Panc1 (cell line): ENCODE measurements at regions not wholly inside any gene's neighbourhood (a gene's known extent, or its start where the extent isn't known, plus 50 kb on each side); places are given as distances from the start of the nearest gene placed in this dataset.

Experiments used
- ATAC-seq: fragments of 200-7000 bp; cut with Tn5 transposase; 2 replicates; pipeline ENCODE4 v1.9.1; 2020; ENCODE audit warnings: mild to moderate bottlenecking, moderate library complexity
- BruUV-seq: library from RNA; stranded (reverse); fragments of 400-500 nt; replicated peaks from 2 replicates; lab custom pipeline; 2021; lab: Mats Ljungman, UMichigan
- CTCF ChIA-PET: fragments of 300-600 bp; sonication (Branson Sonifier 250); formaldehyde crosslinking; loops from one replicate; lab custom pipeline; 2022; ENCODE audit warnings: antibody characterized with exemption; lab: Charles Lee
- POLR2A ChIA-PET: fragments of 300-600 bp; sonication (Branson Sonifier 250); formaldehyde crosslinking; loops from one replicate; lab custom pipeline; 2022; ENCODE audit warnings: antibody characterized with exemption; lab: Charles Lee
- DNase-seq: peaks from one replicate; pipeline ENCODE4 v3.0.0-alpha.2; 2010; ENCODE audit warnings: low read depth, low spot score
- H3K27ac ChIP-seq: 2 replicates; pipeline ENCODE4 v1.5.1; 2011; ENCODE audit warnings: mild to moderate bottlenecking, low read length, inconsistent platforms
- H3K27me3 ChIP-seq: fragments of 200-500 bp; sonication (Bioruptor generic); 2 replicates; pipeline ENCODE4 v1.6.0; 2014; ENCODE audit warnings: low read length, inconsistent platforms; ENCODE audit not compliant: control insufficient read depth, insufficient read depth
- H3K36me3 ChIP-seq: fragments of 200-500 bp; sonication (Bioruptor generic); 2 replicates; pipeline ENCODE4 v1.5.1; 2014; ENCODE audit warnings: inconsistent platforms, mild to moderate bottlenecking, low read length, moderate library complexity; ENCODE audit not compliant: control insufficient read depth, insufficient read depth
- H3K4me1 ChIP-seq: 2 replicates; pipeline ENCODE4 v1.5.1; 2011; ENCODE audit warnings: inconsistent platforms, mild to moderate bottlenecking, low read length, moderate library complexity; ENCODE audit not compliant: control insufficient read depth, insufficient read depth
- H3K4me3 ChIP-seq, 2 experiments: 2 replicates each; pipeline ENCODE4 v1.5.1; 2011 to 2012; ENCODE audit warnings: low read depth in 2 of 2, low read length in 2 of 2, mild to moderate bottlenecking in 2 of 2, inconsistent platforms in 1 of 2, moderate library complexity in 1 of 2
- H3K9me3 ChIP-seq: fragments of 200-500 bp; sonication (Bioruptor generic); 2 replicates; pipeline ENCODE4 v1.5.1; 2014; ENCODE audit warnings: low read depth, mild to moderate bottlenecking, inconsistent platforms, low read length, moderate library complexity; ENCODE audit not compliant: control insufficient read depth, insufficient read depth
- CTCF ChIP-seq: fragments of 450-650 bp; IDR thresholded peaks from 2 replicates; pipeline ENCODE4 v1.5.1; 2017; ENCODE audit warnings: mild to moderate bottlenecking
- POLR2AphosphoS5 ChIP-seq: IDR thresholded peaks from 2 replicates; pipeline ENCODE4 v1.6.1; 2012; ENCODE audit warnings: mild to moderate bottlenecking, low read depth, low read length, moderate library complexity
- REST ChIP-seq, 2 experiments: IDR thresholded peaks; 2 replicates each; pipeline ENCODE4 v1.6.1; 2011 to 2012; ENCODE audit warnings: low read depth in 2 of 2, control low read depth in 1 of 2, low read length in 1 of 2, mild to moderate bottlenecking in 1 of 2, moderate library complexity in 1 of 2; ENCODE audit not compliant: insufficient read depth in 1 of 2
- SIN3A ChIP-seq: IDR thresholded peaks from 2 replicates; pipeline ENCODE4 v1.6.1; 2012; ENCODE audit warnings: low read depth, mild to moderate bottlenecking, low read length, moderate library complexity, borderline replicate concordance; ENCODE audit not compliant: insufficient read depth
- TCF7L2 ChIP-seq: IDR thresholded peaks from 2 replicates; pipeline ENCODE4 v1.6.1; 2011; ENCODE audit warnings: mild to moderate bottlenecking, low read depth, low read length, inconsistent platforms
- in situ Hi-C: cut with HindIII; loops from 2 replicates; pipeline ENCODE4 v1.10.0; 2016; ENCODE audit warnings: low sequenced_read_pairs, low pct_unique_long_range_greater_than_20kb
- intact Hi-C: fragments of 100-400 bp; cut with micrococcal nuclease; formaldehyde crosslinking; loops from one replicate; pipeline ENCODE4 v1.10.0; 2022; ENCODE audit not compliant: unreplicated experiment

- CTCF ChIA-PET: no interaction called here
- BruUV-seq: no TSS peak
Measured at GRCh38 chr3:162718697-162719096, 1222.1 kb downstream of the OTOL1 start.

GRCh38 chr3:162719684-162720341, 1223.2 kb downstream of the OTOL1 start:
- TF ChIP-seq SIN3A: no peak
- TF ChIP-seq CTCF: no peak
- no peak for TF ChIP-seq TCF7L2
- no peak for TF ChIP-seq REST (IDR thresholded peaks at IDR 0.05; ENCODE audit: insufficient read depth in 1 of 2, low read depth in 2 of 2, low read length in 1 of 2)
- TF ChIP-seq POLR2AphosphoS5: no peak
- CTCF ChIA-PET: no interaction called here
- Histone ChIP-seq H3K4me3 (no peak overlapping the region), H3K9me3 (no peaks in the 10 kb centered on the region), H3K36me3 (no peaks in the 10 kb centered on the region), H3K27me3 (no peaks in the 10 kb centered on the region), H3K27ac (no peak overlapping the region), H3K4me1 (no peaks in the 10 kb centered on the region)
- intact Hi-C loops (no loop called here), in situ Hi-C loops (no loop called here)
- no TSS peak for BruUV-seq
- peak; percentile 79 for ATAC-seq
- peak; percentile 68 for DNase-seq
- POLR2A ChIA-PET: no interaction called here

More at GRCh38 chr3:162718697-162719096, 1222.1 kb downstream of the OTOL1 start:
- no peaks in the 10 kb centered on the region for H3K4me1 ChIP-seq
- no peak overlapping the region for H3K4me3 ChIP-seq
- H3K9me3 ChIP-seq: no peaks in the 10 kb centered on the region
- intact Hi-C loops: no loop called here
- TF ChIP-seq REST (IDR thresholded peaks at IDR 0.05; ENCODE audit: insufficient read depth in 1 of 2, low read depth in 2 of 2, low read length in 1 of 2) (no peak), POLR2AphosphoS5 (no peak), SIN3A (no peak), CTCF (no peak), TCF7L2 (no peak)
- POLR2A ChIA-PET: no interaction called here
- H3K36me3 ChIP-seq: no peaks in the 10 kb centered on the region
- ATAC-seq (no peak), DNase-seq (no peak)
- no peak overlapping the region for H3K27ac ChIP-seq
- in situ Hi-C loops: no loop called here
- H3K27me3 ChIP-seq: no peaks in the 10 kb centered on the region
